Kidney glomerular epithelial cell (primary cell): ENCODE measurements at regions not wholly inside any gene's neighbourhood (a gene's known extent, or its start where the extent isn't known, plus 50 kb on each side); places are given as distances from the start of the nearest gene placed in this dataset.
"Not testable (repeated sequence)": the region's sequence is repeated elsewhere in the genome, so short reads cannot be mapped to it uniquely, and the experiment has no call there.

Experiments
- DNase-seq: peaks from one replicate; lab custom pipeline; 2025; lab: John Stamatoyannopoulos, UW

DNA sequence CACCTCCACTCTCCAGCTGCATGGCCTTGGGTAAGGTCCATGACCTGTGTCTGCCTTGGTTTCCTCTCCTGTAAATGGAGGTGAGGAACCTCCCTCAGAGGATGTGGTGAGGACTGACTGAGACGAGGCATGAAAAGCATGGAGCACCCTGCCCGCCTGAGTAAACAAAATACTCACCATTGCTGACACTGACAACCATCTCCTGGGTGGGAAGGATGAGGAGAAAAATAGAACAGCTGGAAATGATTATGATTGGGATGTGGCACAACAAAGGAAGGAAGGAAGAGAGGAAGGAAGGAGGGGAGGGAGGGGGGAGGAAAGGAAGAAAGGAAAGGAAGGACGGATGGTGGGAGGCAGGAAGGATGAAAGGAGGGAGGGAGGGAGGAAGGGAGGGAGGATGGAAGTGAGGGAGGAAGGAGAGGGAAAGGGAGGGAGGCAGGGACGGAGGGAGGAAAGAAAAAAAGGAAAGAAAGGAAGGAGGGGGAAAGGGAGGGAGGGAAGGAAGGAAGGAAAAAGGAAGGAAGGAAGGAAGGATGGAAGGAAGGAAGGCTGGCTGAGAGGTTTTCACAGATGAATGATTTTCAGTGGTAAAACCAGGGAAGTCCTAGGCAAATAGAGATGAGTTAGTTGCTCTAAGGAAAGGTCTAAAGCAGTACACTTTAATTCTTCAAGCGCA is 276.5 kb upstream of the XYLT1 start:
- no peak for DNase-seq

DNA sequence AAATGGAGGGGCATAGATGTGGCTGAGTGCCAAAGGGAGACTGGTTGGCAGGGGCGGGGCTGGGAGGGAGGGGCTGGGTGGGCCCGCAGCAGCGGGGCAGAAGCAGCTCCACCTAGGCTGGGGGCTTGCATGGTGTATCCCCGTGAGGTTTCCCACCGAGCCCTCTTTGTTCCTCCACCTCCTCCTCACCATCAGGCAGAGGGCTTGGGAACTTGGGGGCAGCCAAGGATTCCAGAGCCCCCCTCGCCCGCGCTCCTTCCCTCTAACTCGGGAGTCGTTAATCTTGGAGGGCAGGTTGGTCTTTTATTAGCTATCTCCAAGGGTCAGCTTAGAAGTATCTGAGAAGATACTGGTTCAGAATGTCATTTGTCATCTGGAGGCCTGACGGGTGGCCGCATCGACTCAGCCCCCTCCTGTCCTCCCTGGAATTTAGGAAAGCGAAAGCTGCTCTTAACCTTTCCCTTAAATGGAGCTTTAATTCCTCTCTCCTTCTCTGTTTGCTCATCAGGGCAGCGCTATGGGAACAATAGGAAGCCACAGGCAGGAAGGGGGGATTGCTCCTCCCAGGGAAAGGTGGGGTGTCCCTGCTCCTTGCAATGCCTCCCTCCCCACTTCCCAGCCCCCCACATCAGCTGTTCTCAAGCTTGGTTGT is 274.3 kb upstream of the XYLT1 start:
- no peak for DNase-seq

DNA sequence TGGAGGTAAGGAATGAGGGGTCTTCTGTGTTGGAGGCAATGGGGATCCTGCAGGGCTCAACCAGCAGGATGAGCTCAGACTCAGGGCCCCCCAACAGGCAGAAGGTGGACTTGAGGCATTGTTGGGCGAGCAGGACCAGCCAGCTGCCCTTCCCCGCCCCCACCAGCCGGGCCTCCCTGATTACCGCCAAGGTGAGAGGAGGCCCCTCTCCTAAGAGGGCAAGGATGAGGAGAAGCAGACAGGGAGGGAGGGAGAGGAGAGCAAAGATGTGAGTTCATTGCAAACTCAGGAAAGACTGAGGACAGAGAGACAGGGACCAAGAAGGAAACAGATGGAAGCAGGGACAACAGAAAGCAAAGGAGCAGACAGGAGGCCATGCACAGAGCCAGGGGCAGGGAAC is 272.8 kb upstream of the XYLT1 start:
- no peak for DNase-seq

DNA sequence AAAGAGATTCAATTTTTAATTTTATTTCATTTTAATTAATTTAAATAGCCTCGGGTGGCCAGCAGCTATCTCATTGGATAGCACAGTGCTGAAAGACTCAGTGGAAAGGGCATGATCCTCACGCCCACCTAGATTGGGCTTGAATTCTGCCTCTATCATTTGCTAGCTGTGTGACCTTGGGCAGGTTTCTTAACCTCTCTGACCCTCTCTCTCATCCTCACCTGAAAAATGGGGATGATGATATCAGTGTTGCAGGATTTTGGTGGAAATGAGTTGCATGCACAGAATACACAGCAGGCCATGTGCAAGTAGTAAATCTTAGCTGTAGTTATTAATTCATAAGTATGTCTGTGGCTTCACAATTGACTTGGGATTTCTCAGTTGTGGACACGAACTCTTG is 272.4 kb upstream of the XYLT1 start:
- no peak for DNase-seq

DNA sequence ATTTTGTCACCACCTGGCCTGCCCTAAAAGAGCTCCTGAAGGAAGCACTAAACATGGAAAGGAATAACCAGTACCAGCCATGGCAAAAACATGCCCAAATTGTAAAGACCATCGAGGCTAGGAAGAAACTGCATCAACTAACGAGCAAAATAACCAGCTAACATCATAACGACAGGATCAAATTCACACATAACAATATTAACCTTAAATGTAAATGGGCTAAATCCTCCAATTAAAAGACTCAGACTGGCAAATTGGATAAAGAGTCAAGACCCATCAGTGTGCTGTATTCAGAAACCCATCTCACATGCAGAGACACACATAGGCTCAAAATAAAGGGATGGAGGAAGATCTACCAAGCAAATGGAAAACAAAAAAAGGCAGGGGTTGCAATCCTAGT is 264.3 kb upstream of the XYLT1 start:
- not testable (repeated sequence) for DNase-seq

DNA sequence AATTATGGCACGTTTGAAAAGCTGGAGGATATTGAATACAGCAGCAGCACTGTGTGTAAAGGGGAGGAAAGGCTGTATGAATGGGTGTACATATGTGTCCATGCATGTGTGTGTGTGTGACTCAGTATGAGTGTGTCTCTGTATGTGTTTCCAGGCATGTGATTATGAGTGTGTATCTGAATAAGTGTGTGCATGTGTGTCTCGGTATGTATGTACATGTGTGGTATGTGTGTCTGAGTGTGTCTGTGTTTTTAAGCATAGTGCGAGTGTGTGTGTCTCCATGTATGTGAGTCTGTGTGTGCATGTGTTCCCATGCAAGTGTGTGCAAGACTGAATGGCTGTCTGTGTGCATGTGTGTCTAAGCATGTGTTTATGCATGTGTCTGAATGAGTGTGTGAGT is 259.1 kb upstream of the XYLT1 start:
- no peak for DNase-seq

DNA sequence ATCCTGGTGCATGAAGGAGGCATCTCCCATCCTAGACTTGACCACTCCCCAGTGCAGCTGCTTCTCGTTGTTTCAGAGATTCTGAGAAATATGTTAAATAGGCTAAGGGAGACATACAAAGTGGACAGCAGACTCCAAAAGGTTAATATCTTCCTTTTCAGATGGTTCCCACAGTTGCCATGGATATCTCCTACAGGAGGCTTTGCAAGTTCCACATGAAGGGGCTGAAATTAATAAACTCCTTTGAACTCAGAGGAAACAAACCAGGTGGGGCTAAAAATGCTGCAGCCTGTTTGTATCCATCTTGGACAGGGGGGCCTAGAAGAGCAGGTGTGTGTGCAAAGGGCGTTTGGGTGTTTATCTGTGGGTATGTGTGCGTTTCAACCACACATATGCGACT is 257.4 kb upstream of the XYLT1 start:
- DNase-seq: no peak

DNA sequence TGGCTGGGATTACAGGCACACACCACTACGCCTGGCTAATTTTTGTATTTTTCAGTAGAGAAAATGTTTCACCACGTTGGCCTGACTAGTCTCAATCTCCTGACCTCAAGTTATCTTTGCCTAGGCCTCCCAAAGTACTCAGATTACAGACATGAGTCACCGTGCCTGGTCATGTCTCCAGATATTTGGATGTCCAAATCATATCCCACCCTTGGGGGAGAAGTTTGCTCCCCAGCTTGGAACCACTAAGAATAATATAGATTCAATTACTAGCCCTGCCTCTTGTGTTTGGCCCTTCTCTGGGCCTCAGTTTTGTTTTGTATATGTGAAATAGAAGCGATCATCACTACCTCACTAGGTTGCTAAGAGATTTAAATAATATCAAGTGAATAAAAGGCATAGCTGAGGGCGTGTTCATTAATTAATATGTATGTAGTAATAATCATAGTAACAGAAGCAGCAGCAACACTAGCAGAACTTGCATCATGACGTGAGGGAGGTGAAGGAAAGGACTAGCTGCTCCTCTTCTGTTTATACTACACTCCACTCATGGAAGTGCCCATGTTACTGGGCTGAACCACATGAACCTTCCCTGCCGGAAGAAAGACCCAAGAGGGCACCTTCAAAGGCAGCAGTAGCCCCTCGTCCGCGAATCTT is 253.6 kb upstream of the XYLT1 start:
- DNase-seq: no peak

DNA sequence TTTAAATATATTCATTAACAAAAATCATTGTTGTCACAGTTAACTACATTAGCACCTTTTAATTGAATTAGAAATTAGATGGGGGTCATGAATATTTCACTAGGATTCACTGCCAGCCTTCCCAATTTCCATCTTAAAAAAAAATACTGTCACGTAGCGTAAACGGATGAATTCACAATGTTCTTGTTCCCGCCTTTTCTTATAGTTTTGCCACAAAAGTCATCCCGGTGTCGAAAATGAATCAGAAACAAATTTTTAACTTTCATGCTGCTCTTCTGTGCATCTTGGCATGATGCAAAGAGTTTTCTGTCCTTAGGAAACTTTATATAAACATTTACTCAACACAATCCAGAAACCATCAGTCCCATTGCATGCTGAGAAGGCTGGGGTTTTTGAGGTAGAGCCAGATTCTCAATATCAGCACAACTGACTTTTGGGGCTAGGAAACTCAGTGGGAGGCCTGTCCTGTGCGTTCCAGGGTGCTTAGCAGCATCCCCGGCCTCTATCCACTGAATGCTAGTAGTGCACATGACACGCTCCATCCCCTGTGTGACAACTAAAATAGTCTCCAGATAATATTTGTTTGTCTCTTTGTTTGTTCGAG is 252.9 kb upstream of the XYLT1 start:
- DNase-seq: no peak

DNA sequence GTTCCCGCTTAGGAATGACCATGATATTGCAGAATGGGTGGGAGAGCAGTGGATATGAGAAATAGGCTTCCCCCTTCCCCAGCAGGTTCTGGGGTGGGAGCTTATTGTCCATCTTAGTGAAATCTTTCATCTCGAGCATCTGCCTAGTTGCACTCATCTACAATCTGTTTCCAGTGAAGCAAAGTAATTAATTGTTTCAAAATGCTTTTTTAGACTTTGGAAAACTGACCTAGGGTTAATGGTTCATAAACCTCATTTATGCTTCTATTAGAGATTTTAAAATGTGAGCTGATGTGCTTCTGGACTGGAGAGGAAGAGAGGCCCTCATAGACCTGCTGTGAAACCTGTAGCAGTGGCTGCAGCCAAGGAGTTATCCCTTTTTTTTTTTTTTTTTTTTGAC is 247.7 kb upstream of the XYLT1 start:
- no peak for DNase-seq

DNA sequence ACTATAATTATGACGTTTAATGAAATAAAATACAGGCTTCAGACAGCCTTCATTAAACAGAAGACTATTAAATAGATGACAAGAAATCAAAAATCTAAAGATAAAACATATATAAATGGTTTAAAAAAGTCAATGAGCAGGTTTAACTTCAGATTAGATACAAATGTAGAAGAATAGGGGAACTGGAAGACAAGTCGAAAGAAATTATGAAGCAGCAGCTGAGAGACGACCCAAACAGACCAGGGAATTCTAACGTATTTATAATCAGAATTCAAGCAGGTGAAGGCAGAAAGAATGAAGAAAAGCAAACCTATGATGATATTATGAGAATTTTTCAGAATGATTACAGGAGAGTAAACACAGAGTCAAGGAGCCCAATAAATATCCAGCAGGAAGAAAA is 235.1 kb upstream of the XYLT1 start:
- no peak for DNase-seq

DNA sequence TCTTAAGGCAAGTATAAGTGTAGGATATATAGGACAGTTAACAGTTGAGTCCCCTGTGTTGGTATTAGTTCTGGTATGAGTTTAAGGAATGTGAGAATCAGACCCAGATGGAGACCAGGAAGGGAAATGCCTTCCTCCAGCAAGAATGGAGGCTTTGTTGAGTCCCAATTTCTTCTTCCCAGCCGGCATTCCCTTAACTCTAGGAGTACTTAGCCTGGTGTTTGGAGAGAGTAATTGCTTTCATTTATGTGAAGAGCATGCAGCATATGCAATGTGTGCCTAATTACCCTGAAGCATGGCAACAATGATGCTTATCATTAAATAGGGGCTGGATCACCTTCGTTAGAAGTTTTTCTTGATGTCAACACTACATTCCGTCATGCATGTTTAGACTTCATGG is 225.9 kb upstream of the XYLT1 start:
- no peak for DNase-seq

DNA sequence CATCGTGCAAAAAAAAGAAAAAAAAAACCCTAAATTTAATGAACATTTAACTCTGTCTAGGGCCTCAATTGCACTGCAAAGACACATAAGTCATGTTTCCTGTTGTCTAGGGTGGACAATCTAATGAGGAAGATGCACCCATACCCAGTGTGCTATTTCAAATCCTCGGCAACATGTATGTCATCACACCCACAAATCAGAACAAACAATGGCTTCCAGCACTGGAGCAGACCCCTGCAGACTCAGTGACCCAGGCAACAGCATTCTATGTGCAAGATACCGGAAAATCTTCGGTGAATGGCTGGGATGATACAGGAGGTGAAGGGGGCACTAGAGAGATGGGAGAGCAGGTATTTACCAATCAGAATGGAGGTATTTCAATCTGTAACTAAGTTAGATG is 221.7 kb upstream of the XYLT1 start:
- DNase-seq: no peak

DNA sequence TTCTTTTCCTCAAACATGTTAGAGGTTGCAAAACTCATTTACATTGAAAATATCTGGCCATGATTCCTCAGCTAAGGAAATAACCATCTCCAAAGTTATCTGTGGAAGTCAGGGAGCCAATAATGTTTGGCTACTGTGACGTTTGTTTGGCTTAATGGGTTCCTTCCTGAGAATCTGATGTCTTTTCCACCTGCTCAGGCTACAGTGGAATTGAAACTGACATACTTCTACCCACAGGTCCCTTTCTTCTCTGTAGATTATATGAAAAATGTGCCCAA is 221.1 kb upstream of the XYLT1 start:
- DNase-seq: no peak

DNA sequence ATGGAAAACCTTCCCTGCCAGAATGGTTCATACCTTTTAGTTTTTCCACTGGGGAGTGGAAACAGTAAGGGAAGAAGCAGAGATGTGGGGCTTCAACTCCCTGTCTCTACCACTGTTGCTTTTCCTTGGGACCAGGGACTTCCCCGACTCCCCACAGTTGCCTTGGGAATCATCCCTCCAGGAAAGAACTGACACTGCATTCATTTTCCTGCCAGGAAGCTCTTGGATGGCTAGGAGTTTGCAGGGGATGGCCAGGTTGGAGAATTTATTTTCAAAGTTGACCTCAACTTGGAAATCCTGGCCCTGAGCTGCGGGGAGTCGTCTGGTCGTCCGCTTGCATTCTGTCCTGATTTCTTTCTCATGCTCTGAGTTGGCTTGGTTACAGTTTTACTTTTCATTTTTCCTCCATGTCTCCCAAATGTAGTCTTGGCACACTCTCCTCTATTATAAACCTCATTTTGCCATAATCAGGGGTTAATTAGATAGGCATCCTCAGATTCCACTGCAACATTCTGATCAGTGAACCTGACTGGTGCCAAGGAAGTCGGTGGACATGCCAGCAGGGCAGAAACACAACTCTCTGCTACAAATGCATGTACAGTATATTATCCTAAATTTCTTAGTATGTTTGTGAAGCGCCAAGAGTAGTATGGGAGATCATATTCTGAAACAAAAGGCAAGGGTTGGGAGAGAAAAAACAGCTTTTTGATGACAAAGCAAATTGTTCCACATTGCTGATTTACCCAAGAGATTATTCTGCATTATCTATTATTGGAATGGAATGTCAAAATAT is 220.5 kb upstream of the XYLT1 start:
- no peak for DNase-seq

DNA sequence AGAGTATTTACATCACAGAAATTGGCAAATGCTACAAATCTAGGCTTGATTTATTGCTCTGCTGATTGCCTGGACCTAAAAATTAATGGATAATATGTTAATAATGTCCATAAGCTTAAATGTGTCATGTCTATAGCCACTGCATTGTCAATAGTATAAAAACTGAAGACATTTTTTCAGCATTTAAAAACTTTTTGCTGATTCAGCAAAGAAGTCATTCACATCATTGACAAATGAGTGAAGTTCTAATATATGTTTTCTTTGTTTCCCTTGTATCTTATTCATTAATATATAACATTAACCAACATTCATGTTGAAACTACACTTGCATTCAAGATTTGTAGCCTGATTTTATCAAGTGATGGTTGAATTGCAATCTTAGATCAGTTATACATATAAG is 214.7 kb upstream of the XYLT1 start:
- DNase-seq: no peak

DNA sequence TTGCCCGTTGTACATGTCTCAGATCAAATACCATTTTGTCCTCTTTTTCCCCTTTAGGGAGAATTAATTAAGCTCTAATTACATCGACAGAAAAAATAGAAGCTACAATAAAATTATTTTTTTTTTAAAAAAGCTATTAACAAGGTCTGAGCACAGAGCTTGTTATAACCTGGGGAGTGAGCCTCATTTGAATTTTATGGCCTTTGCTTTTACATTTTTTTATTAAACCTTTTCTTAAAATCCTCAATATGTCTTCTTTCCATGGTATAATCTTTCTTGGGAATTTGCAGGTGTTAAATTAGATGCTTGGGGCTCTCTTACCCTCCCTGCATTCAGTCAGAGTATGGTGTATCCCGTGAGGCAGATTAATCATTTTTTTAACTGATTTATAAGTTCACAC is 212.5 kb upstream of the XYLT1 start:
- DNase-seq: no peak

DNA sequence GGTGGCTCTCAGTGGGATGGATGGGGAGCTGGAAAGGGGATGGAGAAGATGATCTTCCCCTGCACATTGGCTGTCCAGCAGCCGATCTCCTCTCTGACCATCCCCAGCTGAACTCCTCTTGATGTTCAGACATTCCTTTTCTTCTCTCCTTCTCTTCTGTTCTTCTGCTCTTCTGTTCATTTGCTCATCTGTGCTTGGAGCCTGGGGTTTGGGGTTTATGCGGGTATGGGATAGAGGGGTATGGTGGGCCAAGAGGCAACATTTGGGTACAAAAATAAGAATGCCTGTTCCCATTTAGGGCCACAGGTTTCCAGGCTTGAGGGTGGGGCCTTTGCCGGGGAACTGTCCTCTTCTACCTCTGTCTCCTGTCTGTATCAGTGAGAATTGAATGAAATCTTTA is 205.4 kb upstream of the XYLT1 start:
- no peak for DNase-seq

DNA sequence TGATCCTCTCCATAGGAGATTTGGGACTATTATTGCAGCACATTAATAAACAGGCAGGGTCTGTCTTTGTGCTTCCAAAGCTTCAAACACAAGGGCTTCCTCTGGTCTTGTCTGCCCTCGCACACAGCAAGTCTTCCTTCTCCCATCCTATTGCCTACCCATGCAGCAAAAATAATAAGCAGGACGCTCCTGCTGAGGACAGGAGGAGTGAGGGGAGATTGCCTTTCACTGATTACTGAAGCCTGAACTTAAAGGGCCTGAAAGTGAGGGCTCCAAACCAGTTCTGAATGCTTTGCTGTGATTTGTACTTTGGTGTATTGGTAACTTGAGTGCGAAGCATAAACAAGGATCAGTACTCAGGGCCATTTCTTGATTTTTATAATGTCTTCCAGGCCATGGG is 197.6 kb upstream of the XYLT1 start:
- no peak for DNase-seq

DNA sequence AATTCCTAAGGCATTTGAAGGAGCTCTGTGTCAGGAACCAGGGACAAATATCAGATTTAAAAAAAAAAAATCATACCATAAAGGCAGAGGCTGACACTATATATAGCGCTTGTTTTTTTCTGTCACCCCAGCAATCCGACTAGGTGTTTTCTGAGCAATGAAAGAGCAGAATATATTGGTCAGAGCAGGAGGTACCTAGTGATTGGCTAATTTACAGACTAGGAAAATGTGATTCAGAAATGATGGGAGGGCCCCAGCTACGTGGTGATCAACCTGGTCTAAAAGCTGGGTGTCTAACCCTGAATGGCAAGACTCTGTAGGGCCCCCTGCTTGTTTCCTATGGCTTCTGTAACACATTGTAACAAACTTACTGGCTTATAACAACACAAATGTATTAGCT is 195.5 kb upstream of the XYLT1 start:
- no peak for DNase-seq

DNA sequence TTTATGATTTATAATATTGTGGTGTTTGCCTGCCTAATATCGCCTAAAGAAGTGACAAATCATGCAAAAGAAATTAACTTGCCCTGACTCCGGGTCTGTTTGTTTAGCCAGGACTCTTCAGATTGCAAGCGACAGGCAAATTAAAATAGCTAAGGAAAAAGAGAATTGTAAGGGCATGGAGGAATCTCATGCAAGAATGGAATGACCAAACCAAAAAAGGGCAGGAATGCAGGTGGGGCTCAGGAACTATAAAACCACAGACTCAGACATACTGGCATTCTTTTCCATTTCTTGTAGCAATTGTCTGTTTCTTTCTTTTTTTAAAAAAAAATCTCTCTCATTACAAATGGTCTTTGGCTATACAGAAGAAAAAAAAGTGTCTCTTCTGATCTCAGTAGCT is 188.1 kb upstream of the XYLT1 start:
- DNase-seq: no peak

DNA sequence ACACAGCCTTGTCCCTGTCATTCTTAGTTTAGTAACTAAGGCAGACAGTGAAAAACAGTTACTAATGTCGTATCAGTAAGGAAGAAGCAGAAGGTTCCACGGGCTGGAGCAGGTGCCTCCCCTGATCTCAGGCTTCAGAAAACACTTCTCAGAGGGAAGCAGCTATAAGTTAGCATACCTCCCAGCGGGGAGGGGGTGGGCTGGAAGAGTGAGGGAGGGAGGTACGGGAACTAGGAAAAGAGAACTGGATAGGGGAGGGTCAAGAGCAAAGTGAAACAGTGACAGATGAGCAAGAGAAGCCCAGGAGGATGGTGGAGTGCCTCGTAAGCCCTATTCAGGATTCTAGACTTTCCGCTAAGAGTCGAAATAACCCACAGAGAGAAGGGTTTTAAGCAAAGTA is 186.3 kb upstream of the XYLT1 start:
- no peak for DNase-seq

DNA sequence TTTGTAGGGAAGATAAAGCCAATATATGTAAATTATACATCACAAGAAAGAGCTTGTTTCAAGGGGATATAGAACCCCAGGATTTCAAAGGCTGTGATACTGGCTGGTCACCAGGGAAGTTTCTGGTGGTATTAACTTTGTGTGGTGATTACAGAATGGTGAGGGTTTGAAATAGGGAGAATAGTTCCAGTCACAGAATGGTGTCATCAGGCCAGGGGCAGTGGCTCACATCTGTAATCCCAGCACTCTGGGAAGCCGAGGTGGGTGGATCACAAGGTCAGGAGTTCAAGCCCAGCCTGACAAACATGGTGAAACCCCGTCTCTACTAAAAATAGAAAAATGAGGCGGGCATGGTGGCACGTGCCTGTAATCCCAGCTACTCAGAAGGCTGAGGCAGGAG is 183.8 kb upstream of the XYLT1 start:
- DNase-seq: no peak
